NB4 (cell line): ENCODE measurements at regions not wholly inside any gene's neighbourhood (a gene's known extent, or its start where the extent isn't known, plus 50 kb on each side); places are given as distances from the start of the nearest gene placed in this dataset.

Experiments
- DNase-seq: peaks from one replicate; pipeline ENCODE4 v3.0.0; 2010; ENCODE audit warnings: low read depth
- H3K4me3 ChIP-seq: one replicate; pipeline ENCODE4 v1.5.1; 2011; ENCODE audit warnings: mild to moderate bottlenecking, low read depth, low read length, moderate library complexity
- MYC ChIP-seq: IDR thresholded peaks from 2 replicates; pipeline ENCODE4 v1.6.1; 2011; ENCODE audit warnings: low read depth, low read length
- POLR2A ChIP-seq: IDR thresholded peaks from 2 replicates; pipeline ENCODE4 v1.6.1; 2011; ENCODE audit warnings: mild to moderate bottlenecking; ENCODE audit not compliant: insufficient read length; ENCODE audit errors: extremely low read depth
- TF ChIP-seq, protein P1 (sequence below): IDR thresholded peaks from 2 replicates; pipeline ENCODE4 v1.6.1; 2011; ENCODE audit warnings: low read depth, low read length
- TF ChIP-seq, protein P2 (sequence below): IDR thresholded peaks from one replicate; pipeline ENCODE4 v1.5.1; 2012; ENCODE audit warnings: low read depth, low read length

DNA sequence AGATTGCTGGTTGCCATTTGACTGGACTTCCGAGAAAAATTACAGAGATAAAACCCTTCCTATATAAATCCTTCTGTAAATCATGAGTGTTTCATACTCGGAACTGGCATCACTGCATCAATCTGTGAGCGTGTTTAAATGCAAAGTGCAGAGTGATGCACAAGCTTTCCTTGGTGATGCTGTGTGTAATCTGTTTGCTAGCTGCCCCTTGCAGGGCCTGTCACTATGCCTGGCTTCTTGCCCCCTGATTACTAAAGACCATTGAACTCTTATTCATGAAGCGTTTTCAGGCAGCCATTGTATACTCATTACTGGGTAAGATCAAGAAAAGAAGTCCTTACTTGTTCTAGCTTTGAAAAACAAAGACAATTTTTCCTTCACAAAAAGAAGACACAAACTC, 266.9 kb upstream of the FANCL start:
- no peak for DNase-seq
- TF ChIP-seq MYC (no peak), POLR2A (no peak)
- TF ChIP-seq, protein P1, sequence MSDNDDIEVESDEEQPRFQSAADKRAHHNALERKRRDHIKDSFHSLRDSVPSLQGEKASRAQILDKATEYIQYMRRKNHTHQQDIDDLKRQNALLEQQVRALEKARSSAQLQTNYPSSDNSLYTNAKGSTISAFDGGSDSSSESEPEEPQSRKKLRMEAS, result no peak
- TF ChIP-seq, protein P2, sequence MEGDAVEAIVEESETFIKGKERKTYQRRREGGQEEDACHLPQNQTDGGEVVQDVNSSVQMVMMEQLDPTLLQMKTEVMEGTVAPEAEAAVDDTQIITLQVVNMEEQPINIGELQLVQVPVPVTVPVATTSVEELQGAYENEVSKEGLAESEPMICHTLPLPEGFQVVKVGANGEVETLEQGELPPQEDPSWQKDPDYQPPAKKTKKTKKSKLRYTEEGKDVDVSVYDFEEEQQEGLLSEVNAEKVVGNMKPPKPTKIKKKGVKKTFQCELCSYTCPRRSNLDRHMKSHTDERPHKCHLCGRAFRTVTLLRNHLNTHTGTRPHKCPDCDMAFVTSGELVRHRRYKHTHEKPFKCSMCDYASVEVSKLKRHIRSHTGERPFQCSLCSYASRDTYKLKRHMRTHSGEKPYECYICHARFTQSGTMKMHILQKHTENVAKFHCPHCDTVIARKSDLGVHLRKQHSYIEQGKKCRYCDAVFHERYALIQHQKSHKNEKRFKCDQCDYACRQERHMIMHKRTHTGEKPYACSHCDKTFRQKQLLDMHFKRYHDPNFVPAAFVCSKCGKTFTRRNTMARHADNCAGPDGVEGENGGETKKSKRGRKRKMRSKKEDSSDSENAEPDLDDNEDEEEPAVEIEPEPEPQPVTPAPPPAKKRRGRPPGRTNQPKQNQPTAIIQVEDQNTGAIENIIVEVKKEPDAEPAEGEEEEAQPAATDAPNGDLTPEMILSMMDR, result no peak
- no peak overlapping the region for H3K4me3 ChIP-seq

DNA sequence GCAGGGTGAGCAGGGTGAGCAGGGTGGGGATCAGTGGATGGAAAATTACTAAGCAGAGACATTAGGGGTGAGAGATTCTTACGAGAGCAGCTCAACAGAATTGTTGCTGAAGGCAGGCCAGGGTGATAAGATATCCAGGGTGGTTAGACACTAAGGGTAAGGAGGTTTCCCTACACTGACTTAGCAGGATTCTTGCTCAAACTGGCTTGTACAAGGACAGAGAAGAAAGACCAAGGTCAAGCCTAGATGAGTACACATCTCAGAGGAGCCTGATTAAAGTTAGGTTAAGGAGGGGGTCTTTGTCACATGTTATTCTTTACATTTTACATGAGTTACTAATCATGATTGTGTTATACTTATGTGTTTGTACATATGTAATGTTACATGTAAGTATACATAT, 262.8 kb upstream of the FANCL start:
- TF ChIP-seq MYC (no peak), POLR2A (no peak)
- TF ChIP-seq, protein P1, result no peak
- TF ChIP-seq, protein P2, result no peak
- no peak overlapping the region for H3K4me3 ChIP-seq
- DNase-seq, result no peak

DNA sequence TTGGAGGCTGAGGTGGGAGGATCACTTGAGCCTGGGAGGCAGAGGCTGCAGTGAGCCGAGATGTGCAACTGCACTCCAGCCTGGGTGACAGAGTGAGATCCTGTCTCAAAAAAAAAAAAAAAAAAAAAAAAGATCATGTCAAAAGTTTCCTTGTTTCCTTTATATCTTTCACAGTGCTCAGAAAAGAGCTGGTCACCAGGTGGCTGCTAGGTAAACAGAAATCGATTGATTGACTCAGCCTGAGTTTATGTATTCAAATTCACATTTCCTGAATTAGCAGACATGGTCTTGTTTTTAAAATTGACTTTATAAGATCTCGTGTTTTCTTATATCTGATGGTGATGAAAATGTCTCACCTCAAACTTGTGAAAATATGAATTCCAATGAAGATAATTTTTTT, 261.8 kb upstream of the FANCL start:
- DNase-seq, result no peak
- TF ChIP-seq POLR2A (no peak), MYC (no peak)
- TF ChIP-seq, protein P1, result no peak
- TF ChIP-seq, protein P2, result no peak
- H3K4me3 ChIP-seq, result no peak overlapping the region

DNA sequence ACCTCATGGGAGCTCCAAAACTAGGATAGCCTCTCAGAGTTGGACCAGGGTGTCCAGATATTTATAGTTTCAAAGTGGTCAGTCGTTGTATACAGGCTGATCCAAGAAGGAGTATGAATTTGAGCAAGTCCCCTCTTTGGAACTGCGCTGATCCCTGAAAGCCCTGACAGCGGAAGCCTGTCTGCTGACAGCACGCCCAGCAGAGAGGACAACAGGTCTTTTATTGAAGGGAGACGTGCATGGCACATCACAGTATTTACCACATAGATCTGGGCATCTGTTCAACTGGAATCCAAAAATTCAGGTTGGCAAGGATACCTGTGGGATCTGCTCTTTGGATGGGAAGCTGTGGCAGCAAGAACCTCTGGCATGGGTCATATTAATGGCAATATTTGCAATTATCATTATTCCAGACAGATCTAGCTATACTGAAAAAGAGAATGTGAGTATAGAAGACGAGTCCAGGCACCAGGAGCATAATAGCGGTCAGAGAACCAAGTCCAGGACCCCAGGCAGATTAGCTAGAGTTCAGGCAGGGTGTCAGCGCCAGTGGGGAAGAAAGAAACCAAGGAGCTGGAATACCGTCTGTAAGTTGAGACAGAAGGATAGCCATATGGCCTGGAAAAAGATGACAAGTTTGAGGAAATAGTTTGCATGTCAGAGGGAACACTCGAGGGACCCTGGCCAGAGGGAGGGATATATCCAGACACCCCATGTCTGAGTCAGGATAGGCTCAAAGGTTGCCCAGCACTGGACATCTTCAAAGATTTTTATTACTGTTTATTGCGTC, 260.4 kb upstream of the FANCL start:
- no peak overlapping the region for H3K4me3 ChIP-seq
- DNase-seq, result no peak
- TF ChIP-seq MYC, result no peak
- no peak for TF ChIP-seq POLR2A
- TF ChIP-seq, protein P1, result no peak
- TF ChIP-seq, protein P2, result no peak

DNA sequence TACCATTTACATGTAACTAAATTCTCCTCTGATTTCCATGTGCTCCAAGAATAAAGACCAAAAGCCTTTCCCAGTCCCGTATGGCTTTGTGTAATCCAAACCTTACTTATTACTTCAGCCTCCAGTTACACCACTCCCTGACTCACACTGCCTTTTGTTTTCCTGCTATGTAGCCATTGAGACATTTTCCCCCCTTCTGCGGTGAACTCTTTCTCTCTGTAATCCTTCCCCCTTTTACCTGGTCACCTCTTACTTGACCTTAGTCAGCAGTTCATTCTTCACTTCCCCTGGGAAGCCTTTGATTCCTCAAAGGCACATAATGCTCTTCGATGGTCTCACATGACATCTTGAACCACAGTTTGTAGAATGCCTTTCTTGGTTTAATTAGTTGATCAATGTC, 256.0 kb upstream of the FANCL start:
- DNase-seq, result no peak
- H3K4me3 ChIP-seq, result no peak overlapping the region
- TF ChIP-seq, protein P1, result no peak
- TF ChIP-seq POLR2A (no peak), MYC (no peak)
- TF ChIP-seq, protein P2, result no peak
